ENCODE measurements at regions not wholly inside any gene's neighbourhood (a gene's known extent, or its start where the extent isn't known, plus 50 kb on each side); places are given as distances from the start of the nearest gene placed in this dataset.

- no peak for TF ChIP-seq CTCF (conservative IDR thresholded peaks at IDR 0.05; ENCODE audit: control insufficient read depth, insufficient read depth, low read depth, low read length)
- H3K4me3 ChIP-seq (ENCODE audit: control insufficient read depth, low read depth, low read length) = no peak overlapping the region
- DNase-seq (ENCODE audit: low read depth) = no peak
Observed at GRCh38 chr3:118791246-118791645, 243.4 kb downstream of the IGSF11 start.

- TF ChIP-seq CTCF (conservative IDR thresholded peaks at IDR 0.05; ENCODE audit: control insufficient read depth, insufficient read depth, low read depth, low read length) = no peak
- no peak for DNase-seq (ENCODE audit: low read depth)
- H3K4me3 ChIP-seq (ENCODE audit: control insufficient read depth, low read depth, low read length) = no peak overlapping the region
Observed at GRCh38 chr3:118792191-118792590, 242.5 kb downstream of the IGSF11 start.

GRCh38 chr3:118793176-118793575 is 241.5 kb downstream of the IGSF11 start:
- DNase-seq (ENCODE audit: low read depth) = no peak
- no peak for TF ChIP-seq CTCF (conservative IDR thresholded peaks at IDR 0.05; ENCODE audit: control insufficient read depth, insufficient read depth, low read depth, low read length)
- H3K4me3 ChIP-seq (ENCODE audit: control insufficient read depth, low read depth, low read length) = no peak overlapping the region

GRCh38 chr3:118799303-118799702 is 235.3 kb downstream of the IGSF11 start:
- no peak overlapping the region for H3K4me3 ChIP-seq (ENCODE audit: control insufficient read depth, low read depth, low read length)
- DNase-seq (ENCODE audit: low read depth) = no peak
- no peak for TF ChIP-seq CTCF (conservative IDR thresholded peaks at IDR 0.05; ENCODE audit: control insufficient read depth, insufficient read depth, low read depth, low read length)

- no peak for TF ChIP-seq CTCF (conservative IDR thresholded peaks at IDR 0.05; ENCODE audit: control insufficient read depth, insufficient read depth, low read depth, low read length)
Observed at GRCh38 chr3:118801899-118802298, 232.7 kb downstream of the IGSF11 start.

GRCh38 chr3:118802325-118803095 is 232.1 kb downstream of the IGSF11 start:
- no peak overlapping the region for H3K4me3 ChIP-seq (ENCODE audit: control insufficient read depth, low read depth, low read length)
- no peak for DNase-seq (ENCODE audit: low read depth)
- TF ChIP-seq CTCF (conservative IDR thresholded peaks at IDR 0.05; ENCODE audit: control insufficient read depth, insufficient read depth, low read depth, low read length) = no peak

More at GRCh38 chr3:118801899-118802298, 232.7 kb downstream of the IGSF11 start:
- no peak for DNase-seq (ENCODE audit: low read depth)
- no peak overlapping the region for H3K4me3 ChIP-seq (ENCODE audit: control insufficient read depth, low read depth, low read length)

All from fibroblast of mammary gland (primary cell).